ENCODE measurements at regions not wholly inside any gene's neighbourhood (a gene's known extent, or its start where the extent isn't known, plus 50 kb on each side); places are given as distances from the start of the nearest gene placed in this dataset.

DNA sequence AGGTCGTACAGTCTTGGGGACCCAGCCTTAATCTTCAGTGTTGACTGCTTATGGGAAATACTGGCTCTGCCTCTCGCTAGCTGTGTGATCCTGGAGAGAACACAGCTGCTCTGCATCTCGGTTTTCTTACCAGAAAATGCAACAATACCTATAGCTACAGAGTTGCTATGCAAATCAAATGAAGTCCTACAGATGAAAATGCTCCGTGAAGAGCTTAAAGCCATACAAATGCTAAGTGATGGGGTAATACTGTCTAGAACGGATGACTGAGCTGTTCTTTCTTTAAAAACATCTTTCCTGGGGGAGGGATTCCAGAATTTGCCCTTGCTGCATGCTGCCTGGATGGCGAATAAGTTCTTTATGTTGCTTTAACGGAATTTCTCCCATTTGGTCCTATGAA lies 132.0 kb downstream of the ZBTB18 start:
- Mint-ChIP-seq H3K4me3 (ENCODE audit: low read depth) (no peak overlapping the region), H3K36me3 (ENCODE audit: low read depth) (no peaks in the 10 kb centered on the region), H3K27me3 (ENCODE audit: low read depth) (no peaks in the 10 kb centered on the region), H3K27ac (no peak overlapping the region), H3K9me3 (no peaks in the 10 kb centered on the region), H3K4me1 (ENCODE audit: low read depth) (no peaks in the 10 kb centered on the region)
- DNase-seq (ENCODE audit: low spot score) = no peak
- intact Hi-C loops (cut with micrococcal nuclease) = no loop called here

DNA sequence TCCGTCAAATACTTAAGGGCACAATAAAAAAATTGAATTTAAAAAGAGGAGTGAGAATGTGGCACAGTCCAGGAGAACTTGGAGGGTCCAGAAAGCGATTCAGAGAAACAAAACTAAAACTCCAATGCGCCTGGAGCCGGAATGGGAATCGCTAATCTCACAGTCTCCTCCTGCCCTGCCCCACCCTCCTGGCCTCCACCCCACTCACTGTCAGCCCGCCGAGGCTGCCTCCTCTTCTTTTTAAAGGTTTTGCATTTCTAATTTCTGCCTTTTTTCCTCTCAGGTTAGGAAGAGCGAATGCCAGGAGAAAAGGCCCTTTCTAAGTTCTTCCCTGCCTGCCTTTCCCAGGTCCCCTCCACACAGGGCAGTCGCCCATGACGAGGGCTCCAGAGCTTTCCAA lies 135.3 kb downstream of the ZBTB18 start:
- Mint-ChIP-seq H3K36me3 (ENCODE audit: low read depth) (no peaks in the 10 kb centered on the region), H3K27me3 (ENCODE audit: low read depth) (no peaks in the 10 kb centered on the region), H3K4me1 (ENCODE audit: low read depth) (no peaks in the 10 kb centered on the region), H3K27ac (no peak overlapping the region), H3K9me3 (no peaks in the 10 kb centered on the region), H3K4me3 (ENCODE audit: low read depth) (no peak overlapping the region)
- DNase-seq (ENCODE audit: low spot score) = no peak
- intact Hi-C loops (cut with micrococcal nuclease) = no loop called here

DNA sequence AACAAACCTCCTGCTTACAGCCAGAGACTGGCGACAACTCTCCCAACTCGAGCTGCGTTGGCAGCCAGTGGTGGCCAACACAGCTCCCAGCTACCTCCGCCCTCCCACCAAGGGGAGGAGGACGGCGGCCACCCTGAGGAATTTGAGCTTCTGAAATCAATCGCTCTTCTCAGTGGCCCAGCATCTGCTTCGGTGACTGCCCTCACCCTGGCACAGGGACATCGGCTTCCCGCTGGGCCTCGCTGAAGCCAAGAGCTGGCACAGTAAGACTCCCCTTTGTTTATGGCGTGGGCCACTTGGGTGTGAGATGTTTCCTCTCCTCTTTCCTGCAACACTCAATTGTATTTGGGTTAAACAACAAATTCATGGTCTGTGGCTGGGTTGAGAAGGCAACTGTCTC lies 136.2 kb downstream of the ZBTB18 start:
- intact Hi-C loops (cut with micrococcal nuclease) = no loop called here
- Mint-ChIP-seq H3K4me3 (ENCODE audit: low read depth) (no peak overlapping the region), H3K4me1 (ENCODE audit: low read depth) (no peaks in the 10 kb centered on the region), H3K9me3 (no peaks in the 10 kb centered on the region), H3K36me3 (ENCODE audit: low read depth) (no peaks in the 10 kb centered on the region), H3K27ac (no peak overlapping the region), H3K27me3 (ENCODE audit: low read depth) (no peaks in the 10 kb centered on the region)
- no peak for DNase-seq (ENCODE audit: low spot score)

DNA sequence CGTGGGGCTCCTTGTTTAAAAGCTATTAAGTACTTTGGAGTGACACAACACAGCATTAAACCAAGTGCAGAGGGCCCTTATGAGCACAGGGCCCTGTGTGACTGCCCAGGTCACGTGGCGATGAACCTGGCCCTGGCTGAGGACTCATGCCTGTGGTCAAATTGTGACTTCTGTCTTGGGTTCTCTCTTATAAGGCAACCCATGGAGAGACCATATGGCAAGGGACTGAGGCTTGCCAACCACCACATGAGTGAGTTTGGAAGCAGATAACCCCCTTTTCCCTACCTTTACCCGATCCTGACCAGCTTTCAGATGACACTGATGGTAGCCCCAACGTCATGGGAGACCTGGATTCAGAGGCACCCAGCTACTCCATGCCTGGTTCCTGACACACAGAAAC lies 140.5 kb downstream of the ZBTB18 start:
- no peaks in the 10 kb centered on the region for H3K4me1 Mint-ChIP-seq (ENCODE audit: low read depth)
- no peak for DNase-seq (ENCODE audit: low spot score)
- intact Hi-C loops (cut with micrococcal nuclease) = no loop called here
- H3K9me3 Mint-ChIP-seq = no peaks in the 10 kb centered on the region
- no peaks in the 10 kb centered on the region for H3K36me3 Mint-ChIP-seq (ENCODE audit: low read depth)
- H3K27ac Mint-ChIP-seq = no peak overlapping the region
- H3K27me3 Mint-ChIP-seq (ENCODE audit: low read depth) = no peaks in the 10 kb centered on the region
- no peak overlapping the region for H3K4me3 Mint-ChIP-seq (ENCODE audit: low read depth)

DNA sequence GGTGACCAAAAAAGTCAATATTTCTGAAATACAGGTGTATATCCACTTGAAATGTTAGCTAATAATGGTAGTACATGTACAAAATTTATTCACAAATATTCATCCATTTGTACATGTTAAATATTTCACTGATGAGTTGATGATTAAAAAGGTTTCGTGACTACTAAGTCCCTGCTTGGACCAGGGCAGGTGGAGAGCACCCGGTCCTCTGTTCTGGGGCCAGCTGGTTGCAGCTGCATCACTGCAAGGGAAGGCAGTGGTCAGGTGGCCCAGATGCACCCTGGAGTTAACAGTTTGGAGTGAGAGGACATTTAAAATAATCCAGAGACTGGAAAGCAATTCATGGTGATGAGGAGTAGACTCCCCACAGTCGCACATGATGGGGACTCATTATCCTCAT lies 141.2 kb downstream of the ZBTB18 start:
- Mint-ChIP-seq H3K36me3 (ENCODE audit: low read depth) (no peaks in the 10 kb centered on the region), H3K9me3 (no peaks in the 10 kb centered on the region), H3K4me1 (ENCODE audit: low read depth) (no peaks in the 10 kb centered on the region), H3K27me3 (ENCODE audit: low read depth) (no peaks in the 10 kb centered on the region), H3K27ac (no peak overlapping the region), H3K4me3 (ENCODE audit: low read depth) (no peak overlapping the region)
- no peak for DNase-seq (ENCODE audit: low spot score)
- intact Hi-C loops (cut with micrococcal nuclease) = no loop called here

DNA sequence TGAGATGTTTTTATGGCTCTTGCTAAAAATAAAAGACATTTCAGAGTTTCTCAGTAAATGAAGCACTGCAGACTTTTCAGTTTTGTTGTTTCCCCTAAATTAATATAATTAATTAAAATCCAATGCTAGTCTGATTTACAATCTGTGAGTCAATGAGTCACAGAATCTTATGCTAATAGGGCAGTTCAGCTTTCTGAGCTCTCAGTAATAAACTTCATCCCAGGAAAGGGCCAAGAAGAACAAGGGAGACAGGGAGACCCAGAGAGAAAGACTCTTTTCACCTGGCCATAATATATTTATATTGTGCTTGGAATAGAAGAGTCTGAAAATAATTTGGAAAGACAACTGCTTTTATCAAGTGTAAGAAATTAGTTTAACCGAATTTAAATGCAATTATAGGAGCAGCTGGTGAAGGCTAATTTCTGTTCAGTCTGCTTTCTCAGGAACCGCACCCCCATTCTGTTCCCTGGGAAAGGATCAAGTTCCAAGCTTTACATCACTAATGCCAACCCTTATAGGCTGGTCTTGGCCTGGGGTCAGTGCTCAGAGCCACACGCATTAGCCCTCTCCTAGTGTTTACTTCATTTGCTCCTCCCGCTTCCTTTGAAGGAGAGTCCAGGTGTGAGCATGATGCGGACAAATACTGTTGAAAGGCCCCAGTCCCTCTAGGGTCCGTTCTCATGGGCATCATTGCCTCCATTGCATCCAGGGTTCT lies 145.6 kb downstream of the ZBTB18 start:
- Mint-ChIP-seq H3K4me1 (ENCODE audit: low read depth) (no peaks in the 10 kb centered on the region), H3K27ac (no peak overlapping the region), H3K36me3 (ENCODE audit: low read depth) (no peaks in the 10 kb centered on the region), H3K4me3 (ENCODE audit: low read depth) (no peak overlapping the region), H3K9me3 (no peaks in the 10 kb centered on the region), H3K27me3 (ENCODE audit: low read depth) (no peaks in the 10 kb centered on the region)
- no peak for DNase-seq (ENCODE audit: low spot score)
- intact Hi-C loops (cut with micrococcal nuclease) = no loop called here

DNA sequence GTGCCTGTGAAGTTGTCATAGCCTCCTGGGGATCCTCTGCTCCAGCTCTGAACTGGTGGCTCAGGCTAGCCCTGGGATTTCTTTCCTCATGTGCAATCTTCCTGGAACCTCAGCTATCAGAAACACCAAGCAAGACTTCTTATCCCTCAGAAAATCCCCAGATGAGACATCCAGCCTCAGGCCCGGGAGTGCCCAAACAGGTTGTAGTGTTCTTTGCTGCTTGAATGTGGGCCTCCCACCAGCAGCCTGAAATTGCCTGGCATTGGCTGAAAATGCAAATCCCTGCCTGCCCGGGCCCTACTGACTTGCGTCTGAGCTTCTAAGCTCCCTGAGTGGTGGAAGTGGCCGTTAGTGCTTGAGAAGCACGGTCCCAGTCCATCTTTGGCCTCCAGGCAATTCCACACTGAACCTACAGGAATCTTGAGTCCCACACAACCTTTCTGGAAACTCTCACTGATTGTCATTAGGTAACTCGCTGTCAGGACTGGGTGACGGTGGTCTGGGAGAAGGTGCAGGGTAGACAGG lies 146.8 kb downstream of the ZBTB18 start:
- no peak for DNase-seq (ENCODE audit: low spot score)
- Mint-ChIP-seq H3K27ac (no peak overlapping the region), H3K4me1 (ENCODE audit: low read depth) (no peaks in the 10 kb centered on the region), H3K36me3 (ENCODE audit: low read depth) (no peaks in the 10 kb centered on the region), H3K9me3 (no peaks in the 10 kb centered on the region), H3K27me3 (ENCODE audit: low read depth) (no peaks in the 10 kb centered on the region), H3K4me3 (ENCODE audit: low read depth) (no peak overlapping the region)
- intact Hi-C loops (cut with micrococcal nuclease) = no loop called here

DNA sequence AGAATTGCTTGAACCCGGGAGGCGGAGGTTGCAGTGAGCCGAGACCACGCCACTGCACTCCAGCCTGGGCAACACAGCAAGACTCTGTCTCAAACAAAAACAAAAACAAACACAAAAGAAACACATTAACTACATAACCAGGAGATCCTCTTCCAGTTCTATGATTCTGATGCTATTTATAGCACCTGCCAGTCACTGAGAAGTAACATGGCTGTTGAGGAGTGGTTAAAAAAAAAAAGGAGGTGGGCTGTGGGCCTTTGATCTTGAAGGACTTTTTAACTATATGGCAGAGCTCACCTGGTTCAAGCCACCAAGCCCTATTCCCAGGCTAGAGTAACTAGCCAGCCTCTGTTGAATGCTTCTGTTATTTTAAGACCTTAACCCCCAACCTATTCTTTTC lies 148.8 kb downstream of the ZBTB18 start:
- no peaks in the 10 kb centered on the region for H3K27me3 Mint-ChIP-seq (ENCODE audit: low read depth)
- H3K36me3 Mint-ChIP-seq (ENCODE audit: low read depth) = no peaks in the 10 kb centered on the region
- DNase-seq (ENCODE audit: low spot score) = no peak
- intact Hi-C loops (cut with micrococcal nuclease) = no loop called here
- H3K4me3 Mint-ChIP-seq (ENCODE audit: low read depth) = no peak overlapping the region
- no peak overlapping the region for H3K27ac Mint-ChIP-seq
- H3K9me3 Mint-ChIP-seq = no peaks in the 10 kb centered on the region
- no peaks in the 10 kb centered on the region for H3K4me1 Mint-ChIP-seq (ENCODE audit: low read depth)

DNA sequence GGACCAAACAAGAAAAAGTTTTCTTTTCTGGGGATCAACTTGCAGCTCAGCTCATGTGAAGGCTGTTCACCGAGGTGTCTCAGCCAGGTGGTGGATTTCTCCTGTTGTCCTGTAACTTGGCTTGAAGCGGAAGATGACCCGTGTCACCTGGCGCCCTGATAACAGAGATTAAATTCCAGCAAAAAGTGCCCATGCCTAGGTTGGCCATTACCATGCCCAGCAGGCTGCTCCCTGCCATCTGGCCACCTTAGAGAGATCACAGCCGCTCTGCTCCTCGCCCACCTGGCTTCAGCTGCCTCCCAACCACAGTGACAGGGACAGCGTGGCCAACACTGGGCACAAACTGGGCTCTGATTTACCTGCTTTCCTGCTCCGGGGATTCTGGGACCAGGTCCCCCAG lies 149.5 kb downstream of the ZBTB18 start:
- Mint-ChIP-seq H3K4me1 (ENCODE audit: low read depth) (no peaks in the 10 kb centered on the region), H3K9me3 (no peaks in the 10 kb centered on the region), H3K4me3 (ENCODE audit: low read depth) (no peak overlapping the region), H3K27ac (no peak overlapping the region), H3K36me3 (ENCODE audit: low read depth) (no peaks in the 10 kb centered on the region), H3K27me3 (ENCODE audit: low read depth) (no peaks in the 10 kb centered on the region)
- DNase-seq (ENCODE audit: low spot score) = no peak
- intact Hi-C loops (cut with micrococcal nuclease) = no loop called here

DNA sequence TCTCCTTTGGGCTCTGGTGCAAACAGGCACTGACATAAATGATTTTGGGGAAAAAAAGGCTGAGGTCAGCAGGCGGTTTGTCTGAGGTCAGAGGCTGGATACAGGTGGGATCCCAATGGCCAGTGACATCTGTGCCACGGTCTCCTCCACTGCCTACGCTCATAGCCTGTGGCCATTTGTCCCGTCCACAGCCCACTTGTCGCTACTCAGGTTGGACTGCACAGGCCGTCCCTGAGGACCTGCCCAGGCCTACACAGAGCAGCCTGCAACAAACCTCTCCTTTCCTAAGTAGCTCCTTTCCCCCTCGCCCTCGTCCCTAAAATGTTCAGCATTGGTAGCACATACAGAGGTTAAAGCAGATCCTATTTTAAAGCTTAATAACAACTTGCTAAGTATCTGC lies 150.7 kb downstream of the ZBTB18 start:
- Mint-ChIP-seq H3K4me3 (ENCODE audit: low read depth) (no peak overlapping the region), H3K36me3 (ENCODE audit: low read depth) (no peaks in the 10 kb centered on the region), H3K4me1 (ENCODE audit: low read depth) (no peaks in the 10 kb centered on the region), H3K9me3 (no peaks in the 10 kb centered on the region), H3K27ac (no peak overlapping the region), H3K27me3 (ENCODE audit: low read depth) (no peaks in the 10 kb centered on the region)
- intact Hi-C loops (cut with micrococcal nuclease) = no loop called here
- DNase-seq (ENCODE audit: low spot score) = no peak

DNA sequence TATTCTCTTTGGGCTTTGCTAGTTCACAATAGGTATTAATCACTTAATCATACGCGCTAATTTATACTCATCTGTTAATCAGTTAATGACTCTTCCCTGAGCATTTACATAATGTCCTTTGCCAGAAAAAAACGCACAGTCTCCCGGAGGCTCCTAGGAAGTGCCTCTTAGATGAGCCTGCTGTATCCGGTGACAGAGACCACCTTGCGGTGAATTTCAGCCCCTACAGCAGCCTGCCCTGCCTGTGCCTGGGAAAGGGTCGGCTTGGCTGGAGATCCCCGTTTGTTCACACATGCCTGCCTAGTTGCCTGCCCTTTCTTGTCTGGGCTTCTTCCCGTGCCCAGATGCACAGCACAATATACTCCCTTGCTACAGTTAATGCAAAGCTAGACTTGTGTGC lies 152.9 kb downstream of the ZBTB18 start:
- H3K27me3 Mint-ChIP-seq (ENCODE audit: low read depth) = peaks cover 4% of the 10 kb centered on the region
- H3K4me3 Mint-ChIP-seq (ENCODE audit: low read depth) = no peak overlapping the region
- no peaks in the 10 kb centered on the region for H3K4me1 Mint-ChIP-seq (ENCODE audit: low read depth)
- no peaks in the 10 kb centered on the region for H3K36me3 Mint-ChIP-seq (ENCODE audit: low read depth)
- intact Hi-C loops (cut with micrococcal nuclease) = no loop called here
- no peak for DNase-seq (ENCODE audit: low spot score)
- H3K9me3 Mint-ChIP-seq = no peaks in the 10 kb centered on the region
- no peak overlapping the region for H3K27ac Mint-ChIP-seq

DNA sequence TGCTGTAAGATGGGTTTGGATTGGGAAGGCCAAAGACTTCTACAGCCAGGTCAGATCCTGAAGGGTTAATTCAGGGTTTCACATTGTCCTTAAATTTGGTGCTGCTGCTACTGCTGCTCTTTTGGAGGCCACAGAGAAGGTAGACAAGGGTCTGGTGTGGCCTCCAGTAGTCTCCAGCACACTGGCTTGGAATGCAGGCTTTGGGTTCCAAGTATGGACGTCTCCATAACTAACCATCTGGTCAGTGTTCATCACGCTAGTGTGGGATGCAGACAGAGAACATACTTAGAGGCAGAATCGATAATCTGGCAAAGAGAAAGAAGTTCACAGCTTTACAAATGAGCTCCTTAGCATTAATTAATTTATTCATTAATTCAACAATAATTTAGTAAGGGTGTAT lies 154.1 kb downstream of the ZBTB18 start:
- Mint-ChIP-seq H3K9me3 (no peaks in the 10 kb centered on the region), H3K4me3 (ENCODE audit: low read depth) (no peak overlapping the region), H3K4me1 (ENCODE audit: low read depth) (no peaks in the 10 kb centered on the region), H3K27me3 (ENCODE audit: low read depth) (peaks cover 4% of the 10 kb centered on the region), H3K36me3 (ENCODE audit: low read depth) (no peaks in the 10 kb centered on the region), H3K27ac (no peak overlapping the region)
- intact Hi-C loops (cut with micrococcal nuclease) = no loop called here
- DNase-seq (ENCODE audit: low spot score) = no peak

DNA sequence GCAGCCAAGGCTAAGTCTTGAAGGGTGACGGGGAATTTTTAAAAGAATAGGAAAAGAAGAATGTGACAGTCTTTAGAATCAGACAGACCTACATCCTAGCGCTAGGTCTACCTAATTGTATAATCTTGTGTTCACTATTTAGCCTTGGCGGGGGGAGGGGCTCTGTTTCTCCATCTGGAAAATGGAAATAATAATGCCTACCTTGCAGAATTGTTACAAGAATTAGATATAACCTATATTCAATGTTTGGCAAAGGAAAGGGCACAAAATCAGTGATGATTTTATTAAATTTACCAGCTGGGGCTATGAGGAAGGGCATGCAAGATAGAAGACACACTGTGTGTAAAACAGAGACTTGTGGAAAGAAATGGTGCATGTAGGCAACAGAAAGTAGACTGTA lies 154.8 kb downstream of the ZBTB18 start:
- H3K9me3 Mint-ChIP-seq = no peaks in the 10 kb centered on the region
- no peaks in the 10 kb centered on the region for H3K36me3 Mint-ChIP-seq (ENCODE audit: low read depth)
- H3K27me3 Mint-ChIP-seq (ENCODE audit: low read depth) = peaks cover 4% of the 10 kb centered on the region
- intact Hi-C loops (cut with micrococcal nuclease) = no loop called here
- H3K4me3 Mint-ChIP-seq (ENCODE audit: low read depth) = no peak overlapping the region
- no peak for DNase-seq (ENCODE audit: low spot score)
- H3K4me1 Mint-ChIP-seq (ENCODE audit: low read depth) = no peaks in the 10 kb centered on the region
- H3K27ac Mint-ChIP-seq = no peak overlapping the region
